ENCODE measurements at regions not wholly inside any gene's neighbourhood (a gene's known extent, or its start where the extent isn't known, plus 50 kb on each side); places are given as distances from the start of the nearest gene placed in this dataset.
"Not testable (repeated sequence)": the region's sequence is repeated elsewhere in the genome, so short reads cannot be mapped to it uniquely, and the experiment has no call there.

GRCh38 chr4:62595265-62595664, 1395.1 kb downstream of the ADGRL3 start:
- TF ChIP-seq CTCF (conservative IDR thresholded peaks at IDR 0.05) = peak; percentile 68
- not testable (repeated sequence) for TF ChIP-seq ZFX (IDR thresholded peaks at IDR 0.05)

All from C4-2B (cell line).